GDM1 (cell line): ENCODE measurements at regions not wholly inside any gene's neighbourhood (a gene's known extent, or its start where the extent isn't known, plus 50 kb on each side); places are given as distances from the start of the nearest gene placed in this dataset.

ENCODE experiments used
- DNase-seq: peaks from one replicate; lab custom pipeline; 2025; lab: John Stamatoyannopoulos, UW

GRCh38 chr3:147757866-147758265, 348.7 kb downstream of the ZIC1 start:
- no peak for DNase-seq

- DNase-seq: no peak
Observed at GRCh38 chr3:147758771-147759170, 349.6 kb downstream of the ZIC1 start.

GRCh38 chr3:147760085-147760484, 350.9 kb downstream of the ZIC1 start:
- no peak for DNase-seq

GRCh38 chr3:147760941-147761340, 351.8 kb downstream of the ZIC1 start:
- no peak for DNase-seq

GRCh38 chr3:147773116-147773630, 364.0 kb downstream of the ZIC1 start:
- DNase-seq: no peak

- DNase-seq: no peak
Observed at GRCh38 chr3:147775411-147775810, 366.2 kb downstream of the ZIC1 start.

GRCh38 chr3:147775816-147776530, 366.8 kb downstream of the ZIC1 start:
- no peak for DNase-seq

GRCh38 chr3:147793841-147794240, 384.7 kb downstream of the ZIC1 start:
- DNase-seq: no peak

- DNase-seq: no peak
Observed at GRCh38 chr3:147794596-147794995, 385.4 kb downstream of the ZIC1 start.

GRCh38 chr3:147795418-147795817, 386.3 kb downstream of the ZIC1 start:
- DNase-seq: no peak

GRCh38 chr3:147797095-147797494, 387.9 kb downstream of the ZIC1 start:
- no peak for DNase-seq

GRCh38 chr3:147799601-147800000, 390.4 kb downstream of the ZIC1 start:
- DNase-seq: no peak

GRCh38 chr3:147807776-147808175, 398.6 kb downstream of the ZIC1 start:
- no peak for DNase-seq

GRCh38 chr3:147809206-147809605, 400.0 kb downstream of the ZIC1 start:
- no peak for DNase-seq

- no peak for DNase-seq
Observed at GRCh38 chr3:147812186-147812911, 403.2 kb downstream of the ZIC1 start.

- DNase-seq: no peak
Observed at GRCh38 chr3:147813256-147813655, 404.1 kb downstream of the ZIC1 start.

GRCh38 chr3:147816752-147817151, 407.6 kb downstream of the ZIC1 start:
- no peak for DNase-seq

- DNase-seq: no peak
Observed at GRCh38 chr3:147832611-147833010, 423.4 kb downstream of the ZIC1 start.

GRCh38 chr3:147836330-147836729, 427.2 kb downstream of the ZIC1 start:
- no peak for DNase-seq

- no peak for DNase-seq
Observed at GRCh38 chr3:147838652-147839051, 429.5 kb downstream of the ZIC1 start.

GRCh38 chr3:147843331-147843730, 434.2 kb downstream of the ZIC1 start:
- DNase-seq: no peak

GRCh38 chr3:147846293-147846692, 437.1 kb downstream of the ZIC1 start:
- no peak for DNase-seq

- DNase-seq: no peak
Observed at GRCh38 chr3:147846854-147847478, 437.8 kb downstream of the ZIC1 start.
